GM19023 (cell line): ENCODE measurements at regions not wholly inside any gene's neighbourhood (a gene's known extent, or its start where the extent isn't known, plus 50 kb on each side); places are given as distances from the start of the nearest gene placed in this dataset.

Experiments
- ATAC-seq: cut with Tn5 transposase; IDR thresholded peaks from one replicate; pipeline ENCODE4 v1.9.1; 2021; ENCODE audit warnings: mild to moderate bottlenecking, moderate library complexity; ENCODE audit not compliant: unreplicated experiment

GRCh38 chr5:142437563-142437962 lies 112.7 kb upstream of the SPRY4 start:
- ATAC-seq, result no peak

- no peak for ATAC-seq
These were observed 110.7 kb upstream of the SPRY4 start for GRCh38 chr5:142435410-142436115.

GRCh38 chr5:142434322-142434612 lies 109.4 kb upstream of the SPRY4 start:
- no peak for ATAC-seq

- no peak for ATAC-seq
These were observed 108.9 kb upstream of the SPRY4 start for GRCh38 chr5:142433526-142434321.

- ATAC-seq, result no peak
These were observed 108.1 kb upstream of the SPRY4 start for GRCh38 chr5:142432961-142433360.

GRCh38 chr5:142432369-142432863 lies 107.6 kb upstream of the SPRY4 start:
- ATAC-seq, result peak; percentile 67

GRCh38 chr5:142428773-142429473 lies 104.1 kb upstream of the SPRY4 start:
- ATAC-seq, result no peak

- no peak for ATAC-seq
These were observed 103.4 kb upstream of the SPRY4 start for GRCh38 chr5:142428036-142428772.

- no peak for ATAC-seq
These were observed 102.7 kb upstream of the SPRY4 start for GRCh38 chr5:142427529-142427928.

GRCh38 chr5:142427015-142427364 lies 102.2 kb upstream of the SPRY4 start:
- ATAC-seq, result no peak

- ATAC-seq, result no peak
These were observed 101.6 kb upstream of the SPRY4 start for GRCh38 chr5:142426129-142427014.

- no peak for ATAC-seq
These were observed 100.7 kb upstream of the SPRY4 start for GRCh38 chr5:142425286-142426065.

GRCh38 chr5:142422429-142422828 lies 97.6 kb upstream of the SPRY4 start:
- ATAC-seq, result no peak

GRCh38 chr5:142421621-142422397 lies 97.0 kb upstream of the SPRY4 start:
- ATAC-seq, result no peak

GRCh38 chr5:142421228-142421617 lies 96.4 kb upstream of the SPRY4 start:
- no peak for ATAC-seq

GRCh38 chr5:142420561-142421227 lies 95.9 kb upstream of the SPRY4 start:
- ATAC-seq, result no peak

- ATAC-seq, result no peak
These were observed 87.8 kb upstream of the SPRY4 start for GRCh38 chr5:142412581-142412980.
